ENCODE measurements at regions not wholly inside any gene's neighbourhood (a gene's known extent, or its start where the extent isn't known, plus 50 kb on each side); places are given as distances from the start of the nearest gene placed in this dataset.

- no peak overlapping the region for H3K27ac ChIP-seq (ENCODE audit: extremely low read length, insufficient read depth, low read length)
- ATAC-seq, result no peak
- POLR2A ChIA-PET, result no interaction called here
- intact Hi-C loops (cut with micrococcal nuclease; ENCODE audit: unreplicated experiment), result no loop called here
- no peak overlapping the region for H3K9ac ChIP-seq (ENCODE audit: insufficient read depth, low read depth, low read length)
- in situ Hi-C loops (cut with HindIII; ENCODE audit: extremely low pct_ligation_motif_present, low pct_unique_long_range_greater_than_20kb), result loop anchor here (25.0 kb wide), 1 partner anchor 1177 kb away; no protein-coding TSS in a partner anchor
- no peaks in the 10 kb centered on the region for H3K36me3 ChIP-seq (replicated peaks in 1 of 2; ENCODE audit: control insufficient read depth in 1 of 2, insufficient read depth in 2 of 2, low read length in 2 of 2)
- no peak for DNase-seq (ENCODE audit: low spot score)
- CTCF ChIA-PET (ENCODE audit: low intra/inter-chr PET ratio, low total read pairs), result interaction anchor here (2.4 kb wide), 1 partner anchor 818 kb away, joined by 8 read pairs; no protein-coding TSS in a partner anchor
- H3K4me2 ChIP-seq (ENCODE audit: low read depth, low read length), result no peak overlapping the region
- H2AFZ ChIP-seq (ENCODE audit: low read length), result no peak overlapping the region
- H3K79me2 ChIP-seq (ENCODE audit: insufficient read depth, low read length), result no peaks in the 10 kb centered on the region
- H3K27me3 ChIP-seq (ENCODE audit: control insufficient read depth in 1 of 2, insufficient read depth in 2 of 2, low read length in 2 of 2), result no peaks in the 10 kb centered on the region; a peak in 1 of 5 replicates
- peaks cover 10% of the 10 kb centered on the region; the same call in 1 of the 2 replicates for H3K4me1 ChIP-seq (ENCODE audit: insufficient read depth, low read length)
- no peaks in the 10 kb centered on the region for H4K20me1 ChIP-seq (ENCODE audit: insufficient read depth, low read length)
- FAIRE-seq, result no peak
- H3K4me3 ChIP-seq (replicated peaks in 1 of 3; ENCODE audit: insufficient read depth in 1 of 3, low read depth in 2 of 3, low read length in 3 of 3), result no peak overlapping the region
- no peaks in the 10 kb centered on the region for H3K9me3 ChIP-seq (ENCODE audit: low read length)
- no TSS peak for BruUV-seq (replicated peaks)
- TF ChIP-seq CREM (IDR thresholded peaks at IDR 0.05), result no peak
- TF ChIP-seq CREM (CRISPR knock-in tag; IDR thresholded peaks at IDR 0.05), result no peak
- no peak for TF ChIP-seq NFIC (IDR thresholded peaks at IDR 0.05; ENCODE audit: low read length)
- no peak for TF ChIP-seq HNRNPUL1 (IDR thresholded peaks at IDR 0.05; ENCODE audit: low read depth, low read length)
- no peak for TF ChIP-seq ZNF276 (CRISPR knock-in tag; IDR thresholded peaks at IDR 0.05; ENCODE audit: low read depth)
- TF ChIP-seq SNAPC5 (CRISPR knock-in tag; IDR thresholded peaks at IDR 0.05; ENCODE audit: borderline replicate concordance), result no peak
Observed at GRCh38 chr12:59164226-59164625, 243.9 kb upstream of the LRIG3 start.

GRCh38 chr12:59158681-59159080 lies 238.4 kb upstream of the LRIG3 start:
- intact Hi-C loops (cut with micrococcal nuclease; ENCODE audit: unreplicated experiment) (no loop called here), in situ Hi-C loops (cut with HindIII; ENCODE audit: extremely low pct_ligation_motif_present, low pct_unique_long_range_greater_than_20kb) (loop anchor here (10.0 to 25.0 kb wide), 2 partner anchors 814 to 1171 kb away; no protein-coding TSS in a partner anchor)
- no peaks in the 10 kb centered on the region; a peak in 1 of 5 replicates for H3K27me3 ChIP-seq (ENCODE audit: control insufficient read depth in 1 of 2, insufficient read depth in 2 of 2, low read length in 2 of 2)
- no peaks in the 10 kb centered on the region for H3K4me1 ChIP-seq (ENCODE audit: insufficient read depth, low read length)
- CTCF ChIA-PET (ENCODE audit: low intra/inter-chr PET ratio, low total read pairs), result no interaction called here
- POLR2A ChIA-PET, result no interaction called here
- FAIRE-seq (no peak), DNase-seq (ENCODE audit: low spot score) (no peak), ATAC-seq (no peak)
- no peak overlapping the region for H3K27ac ChIP-seq (ENCODE audit: extremely low read length, insufficient read depth, low read length)
- H3K4me3 ChIP-seq (replicated peaks in 1 of 3; ENCODE audit: insufficient read depth in 1 of 3, low read depth in 2 of 3, low read length in 3 of 3), result no peak overlapping the region
- no peak overlapping the region for H3K9ac ChIP-seq (ENCODE audit: insufficient read depth, low read depth, low read length)
- 12% methylated on average over 4 of the region's 4 CpGs for WGBS (ENCODE audit: low lambda C conversion rate)
- no peaks in the 10 kb centered on the region for H3K36me3 ChIP-seq (replicated peaks in 1 of 2; ENCODE audit: control insufficient read depth in 1 of 2, insufficient read depth in 2 of 2, low read length in 2 of 2)
- H3K9me3 ChIP-seq (ENCODE audit: low read length), result no peaks in the 10 kb centered on the region
- no peak overlapping the region for H3K4me2 ChIP-seq (ENCODE audit: low read depth, low read length)
- no peaks in the 10 kb centered on the region for H3K79me2 ChIP-seq (ENCODE audit: insufficient read depth, low read length)
- no peak overlapping the region for H2AFZ ChIP-seq (ENCODE audit: low read length)
- H4K20me1 ChIP-seq (ENCODE audit: insufficient read depth, low read length), result no peaks in the 10 kb centered on the region
- no TSS peak for BruUV-seq (replicated peaks)
- no peak for TF ChIP-seq RBAK (CRISPR knock-in tag; IDR thresholded peaks at IDR 0.05)
- TF ChIP-seq, protein P1, sequence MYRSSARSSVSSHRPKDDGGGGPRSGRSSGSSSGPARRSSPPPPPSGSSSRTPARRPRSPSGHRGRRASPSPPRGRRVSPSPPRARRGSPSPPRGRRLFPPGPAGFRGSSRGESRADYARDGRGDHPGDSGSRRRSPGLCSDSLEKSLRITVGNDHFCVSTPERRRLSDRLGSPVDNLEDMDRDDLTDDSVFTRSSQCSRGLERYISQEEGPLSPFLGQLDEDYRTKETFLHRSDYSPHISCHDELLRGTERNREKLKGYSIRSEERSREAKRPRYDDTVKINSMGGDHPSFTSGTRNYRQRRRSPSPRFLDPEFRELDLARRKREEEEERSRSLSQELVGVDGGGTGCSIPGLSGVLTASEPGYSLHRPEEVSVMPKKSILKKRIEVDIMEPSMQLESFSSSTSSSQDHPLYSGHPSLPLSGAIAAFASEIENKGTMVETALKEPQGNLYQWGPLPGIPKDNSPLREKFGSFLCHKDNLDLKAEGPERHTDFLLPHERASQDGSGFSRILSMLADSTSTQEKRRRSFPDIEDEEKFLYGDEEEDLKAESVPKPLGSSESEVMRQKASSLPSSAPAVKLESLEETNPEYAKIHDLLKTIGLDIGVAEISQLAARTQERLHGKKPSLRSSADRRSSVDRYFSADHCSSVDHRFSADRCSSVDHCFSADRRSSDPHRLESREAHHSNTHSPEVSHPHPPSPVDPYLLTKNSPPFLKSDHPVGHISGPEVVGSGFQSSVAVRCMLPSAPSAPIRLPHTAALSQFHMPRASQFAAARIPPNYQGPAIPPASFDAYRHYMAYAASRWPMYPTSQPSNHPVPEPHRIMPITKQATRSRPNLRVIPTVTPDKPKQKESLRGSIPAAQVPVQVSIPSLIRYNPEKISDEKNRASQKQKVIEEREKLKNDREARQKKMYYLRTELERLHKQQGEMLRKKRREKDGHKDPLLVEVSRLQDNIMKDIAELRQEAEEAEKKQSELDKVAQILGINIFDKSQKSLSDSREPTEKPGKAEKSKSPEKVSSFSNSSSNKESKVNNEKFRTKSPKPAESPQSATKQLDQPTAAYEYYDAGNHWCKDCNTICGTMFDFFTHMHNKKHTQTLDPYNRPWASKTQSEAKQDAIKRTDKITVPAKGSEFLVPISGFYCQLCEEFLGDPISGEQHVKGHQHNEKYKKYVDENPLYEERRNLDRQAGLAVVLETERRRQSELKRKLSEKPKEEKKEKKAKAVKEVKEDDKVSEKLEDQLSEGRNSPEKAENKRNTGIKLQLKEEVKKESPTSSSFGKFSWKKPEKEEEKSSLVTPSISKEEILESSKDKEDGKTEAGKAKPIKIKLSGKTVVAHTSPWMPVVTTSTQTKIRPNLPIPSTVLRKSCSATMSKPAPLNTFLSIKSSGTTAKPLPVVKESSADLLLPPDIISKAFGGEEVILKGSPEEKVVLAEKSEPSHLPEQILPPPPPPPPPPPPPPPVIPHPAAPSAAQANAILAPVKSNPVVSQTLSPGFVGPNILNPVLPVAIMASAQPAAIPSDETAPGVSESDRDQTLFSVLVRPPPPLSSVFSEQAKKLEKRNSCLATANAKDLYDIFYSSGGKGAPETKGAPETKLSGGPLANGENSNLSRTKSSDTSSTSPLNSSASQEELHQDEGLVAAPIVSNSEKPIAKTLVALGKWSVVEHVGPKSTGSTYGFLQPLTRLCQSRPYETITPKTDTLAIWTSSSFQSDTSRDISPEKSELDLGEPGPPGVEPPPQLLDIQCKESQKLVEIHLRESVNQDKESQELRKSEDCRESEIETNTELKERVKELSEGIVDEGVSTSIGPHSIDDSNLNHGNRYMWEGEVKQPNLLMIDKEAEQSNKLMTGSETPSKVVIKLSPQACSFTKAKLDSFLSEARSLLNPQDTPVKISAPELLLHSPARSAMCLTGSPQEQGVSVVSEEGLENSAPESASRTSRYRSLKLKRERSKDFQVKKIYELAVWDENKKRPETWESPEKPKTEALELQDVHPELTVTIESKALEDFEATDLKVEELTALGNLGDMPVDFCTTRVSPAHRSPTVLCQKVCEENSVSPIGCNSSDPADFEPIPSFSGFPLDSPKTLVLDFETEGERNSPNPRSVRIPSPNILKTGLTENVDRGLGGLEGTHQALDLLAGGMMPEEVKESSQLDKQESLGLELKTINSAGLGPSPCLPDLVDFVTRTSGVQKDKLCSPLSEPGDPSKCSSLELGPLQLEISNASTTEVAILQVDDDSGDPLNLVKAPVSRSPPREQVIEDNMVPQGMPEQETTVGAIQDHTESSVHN (CRISPR knock-in tag; IDR thresholded peaks at IDR 0.05), result no peak

Measured in HepG2 (cell line).